Erythroblast (primary cell): ENCODE measurements at regions not wholly inside any gene's neighbourhood (a gene's known extent, or its start where the extent isn't known, plus 50 kb on each side); places are given as distances from the start of the nearest gene placed in this dataset.

Source experiments
- DNase-seq, 2 experiments: peaks; one replicate each; lab custom pipeline; 2025; lab: John Stamatoyannopoulos, UW
- GATA1 ChIP-seq: IDR thresholded peaks from 2 replicates; pipeline ENCODE4 v1.6.1; 2011; ENCODE audit warnings: low read depth, mild to moderate bottlenecking, control low read depth, low read length, moderate library complexity
- POLR2A ChIP-seq: IDR thresholded peaks from 2 replicates; pipeline ENCODE4 v1.6.1; 2011; ENCODE audit warnings: mild to moderate bottlenecking, low read length

DNA sequence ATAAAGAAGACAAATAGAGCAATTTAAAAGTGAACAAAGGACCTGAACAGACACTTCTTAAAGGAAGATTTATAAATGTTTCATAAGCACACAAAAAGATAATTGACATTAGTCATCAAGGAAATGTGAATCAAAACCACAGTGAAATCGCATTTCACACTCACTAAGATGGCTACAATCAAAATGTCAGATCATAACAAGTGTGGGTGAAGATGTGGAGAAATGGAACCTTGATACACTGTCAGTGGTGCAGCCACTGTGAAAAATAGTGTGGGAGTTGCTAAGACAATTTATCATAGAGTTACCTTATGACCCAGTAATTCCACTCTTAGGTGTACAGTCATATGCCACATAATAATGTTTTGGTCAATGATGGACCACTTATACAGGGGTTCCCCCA is 54.5 kb upstream of the HTR4 start:
- TF ChIP-seq GATA1 (no peak), POLR2A (no peak)
- DNase-seq = no peak

DNA sequence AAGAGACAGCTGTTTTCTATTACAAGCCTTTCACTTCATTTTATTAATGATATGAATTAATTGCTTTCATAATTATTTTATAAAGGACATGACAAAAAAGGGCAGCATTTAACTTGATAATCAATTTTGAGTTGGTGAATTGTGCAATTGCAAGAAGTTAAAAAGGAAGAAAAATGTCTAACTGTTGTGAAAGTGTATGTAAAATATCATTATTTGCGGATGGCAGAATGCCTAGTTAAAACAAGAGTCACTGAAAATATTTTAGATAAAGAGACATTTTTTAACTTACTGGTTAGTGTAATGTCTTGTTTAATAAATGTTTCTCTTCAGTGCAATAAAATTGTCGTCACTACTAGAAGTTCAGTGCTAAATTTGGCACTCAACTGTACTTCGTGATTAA is 57.6 kb upstream of the HTR4 start:
- DNase-seq = no peak
- TF ChIP-seq GATA1 (no peak), POLR2A (no peak)

DNA sequence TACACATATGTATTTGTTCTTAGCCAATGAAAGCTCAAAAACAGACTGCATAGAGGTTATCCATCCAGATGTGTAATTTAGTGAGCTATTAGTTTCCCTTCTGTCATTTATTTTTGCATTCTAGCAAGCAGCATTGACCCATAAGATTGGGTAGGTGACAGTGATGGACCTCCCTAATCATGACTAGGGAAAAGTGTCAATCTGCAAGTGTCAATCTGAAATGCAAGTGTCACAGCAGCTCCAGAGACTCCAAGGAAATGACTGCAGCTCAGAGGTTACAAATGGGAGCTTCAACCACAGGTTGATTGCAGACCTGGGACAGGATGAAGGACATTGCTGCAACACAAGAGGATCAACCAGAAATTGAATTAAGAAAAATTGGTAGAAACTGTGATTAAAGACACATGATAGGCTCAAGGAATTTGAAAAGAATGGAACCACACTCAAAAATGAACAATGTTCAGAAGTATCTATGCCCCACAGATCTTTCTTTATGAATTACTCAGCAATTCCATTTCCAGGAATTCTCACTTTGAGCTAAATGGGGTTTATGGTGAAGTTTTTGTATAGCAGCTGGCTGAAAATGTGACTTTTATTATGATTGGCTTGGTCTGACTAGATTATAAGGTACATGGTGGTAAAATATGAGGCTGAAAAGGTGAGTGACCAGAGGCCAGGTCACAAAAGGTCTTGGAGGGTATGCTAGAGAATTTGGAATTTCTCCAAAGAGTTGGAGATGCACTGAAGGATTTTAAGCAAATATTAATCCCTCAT is 59.6 kb upstream of the HTR4 start:
- TF ChIP-seq GATA1 (no peak), POLR2A (no peak)
- no peak for DNase-seq

DNA sequence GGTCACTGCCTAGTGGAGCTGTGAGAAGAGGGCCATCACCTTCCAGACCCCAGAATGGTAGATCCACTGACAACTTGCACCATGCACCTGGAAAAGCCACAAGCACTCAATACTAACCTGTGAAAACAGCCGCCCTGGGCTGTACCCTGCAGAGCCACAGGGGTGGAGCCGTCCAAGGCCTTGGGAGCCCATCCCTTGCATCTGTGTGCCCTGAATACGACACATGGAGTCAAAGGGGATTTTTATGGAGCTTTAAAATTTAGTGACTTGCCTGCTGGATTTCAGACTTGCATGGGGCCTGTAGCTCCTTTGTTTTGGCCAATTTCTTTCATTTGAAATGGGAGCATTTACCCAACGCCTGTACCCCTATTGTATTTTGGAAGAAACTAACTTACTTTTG is 62.4 kb upstream of the HTR4 start:
- DNase-seq = no peak
- TF ChIP-seq GATA1 = no peak

DNA sequence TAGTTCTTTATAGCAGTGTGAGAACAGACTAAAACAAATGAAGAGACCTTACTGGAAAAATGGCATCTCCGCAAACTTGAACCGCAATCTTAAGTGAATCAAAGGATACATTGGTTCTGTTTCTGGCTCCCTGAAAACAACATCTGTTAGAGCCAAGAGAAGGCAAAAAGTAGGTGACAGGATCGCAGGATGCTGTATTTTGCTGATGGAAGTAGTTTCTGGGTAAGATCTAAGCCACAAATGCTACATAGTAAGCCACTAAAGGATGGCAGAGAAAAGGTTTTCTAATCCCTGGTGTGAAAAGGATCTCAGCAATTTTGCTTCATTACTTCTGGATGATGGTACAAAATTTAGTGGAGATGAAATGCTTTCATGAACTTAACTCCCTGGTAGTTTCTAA is 63.3 kb upstream of the HTR4 start:
- TF ChIP-seq POLR2A (no peak), GATA1 (no peak)

DNA sequence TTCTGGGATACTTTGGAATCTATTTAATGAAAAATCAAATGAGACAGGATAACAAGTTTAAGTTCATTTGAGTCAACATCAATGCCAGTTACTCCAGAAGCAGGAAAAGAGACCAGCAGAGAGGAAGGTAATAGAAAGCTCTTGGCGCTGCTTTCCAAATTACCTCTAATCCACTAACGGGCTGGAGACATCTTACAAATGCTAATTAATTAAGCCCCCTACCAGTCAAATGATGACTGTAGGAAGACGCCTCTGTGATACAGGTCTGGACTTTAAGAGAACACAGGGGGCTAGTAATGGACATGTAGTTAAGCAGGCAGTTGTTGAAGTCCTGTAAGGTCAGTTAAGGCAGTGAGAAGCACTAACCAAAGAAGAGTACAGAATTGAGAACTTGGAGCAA is 65.3 kb upstream of the HTR4 start:
- TF ChIP-seq POLR2A (no peak), GATA1 (no peak)
- DNase-seq = no peak

More for the DNA sequence above, 63.3 kb upstream of the HTR4 start:
- DNase-seq = no peak

DNA sequence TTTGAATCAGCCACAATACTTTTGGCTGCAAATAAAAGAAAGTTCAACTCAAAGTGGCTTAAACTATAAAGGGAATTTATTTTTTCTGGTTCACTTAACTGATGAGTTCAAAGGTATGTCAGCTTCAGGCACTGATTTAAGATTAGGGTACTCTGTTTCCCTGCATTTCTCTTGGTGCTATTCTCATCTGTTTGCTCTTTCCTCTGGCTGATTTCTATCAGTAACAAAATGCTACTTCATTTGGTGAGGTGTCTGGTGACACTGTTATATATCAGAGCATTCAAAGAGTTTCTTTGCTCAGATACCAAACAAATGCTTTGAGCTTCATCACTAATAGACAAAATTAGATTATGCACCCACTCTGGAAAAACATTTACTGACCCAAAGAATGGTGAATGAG is 65.9 kb upstream of the HTR4 start:
- TF ChIP-seq POLR2A = no peak
- TF ChIP-seq GATA1 = no peak
- DNase-seq = no peak

DNA sequence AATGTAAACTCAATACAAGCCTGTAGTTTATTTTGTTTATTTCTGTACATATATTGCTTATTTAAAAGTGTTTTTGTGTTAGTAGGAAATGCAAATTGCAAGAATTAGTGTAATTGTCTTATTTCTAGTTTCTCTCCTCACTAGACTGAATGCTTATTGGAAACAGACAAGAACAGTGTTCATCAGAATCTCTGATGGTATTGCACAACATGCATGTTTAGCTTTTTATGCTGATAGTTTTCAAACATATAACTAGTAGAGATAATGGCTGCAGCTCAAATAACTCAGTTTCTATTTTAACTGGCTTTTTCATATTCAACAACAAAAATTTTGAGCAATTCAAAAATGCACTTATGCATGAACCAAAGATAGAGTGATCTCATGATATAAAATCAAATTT is 68.8 kb upstream of the HTR4 start:
- DNase-seq = no peak
- no peak for TF ChIP-seq GATA1
- TF ChIP-seq POLR2A = no peak

DNA sequence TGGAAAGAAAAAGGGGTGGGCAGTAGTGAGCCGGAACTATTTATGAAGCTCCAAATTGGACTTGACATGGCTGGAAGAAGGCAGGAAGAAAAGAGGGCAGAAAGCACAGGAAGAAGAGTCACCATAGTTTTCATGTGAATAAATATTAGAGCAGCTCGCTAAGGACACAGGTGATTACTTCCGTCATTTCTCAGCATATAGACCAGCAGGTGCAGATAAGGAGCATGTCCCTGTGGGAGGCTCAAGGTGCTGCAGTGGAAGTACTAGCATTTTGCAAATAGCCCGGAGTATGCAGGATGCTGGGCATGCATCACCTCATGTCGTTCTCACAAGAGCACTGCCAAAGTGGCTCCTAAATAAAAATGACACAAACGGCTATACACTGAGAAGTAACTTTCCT is 71.3 kb upstream of the HTR4 start:
- no peak for DNase-seq
- no peak for TF ChIP-seq GATA1
- no peak for TF ChIP-seq POLR2A

DNA sequence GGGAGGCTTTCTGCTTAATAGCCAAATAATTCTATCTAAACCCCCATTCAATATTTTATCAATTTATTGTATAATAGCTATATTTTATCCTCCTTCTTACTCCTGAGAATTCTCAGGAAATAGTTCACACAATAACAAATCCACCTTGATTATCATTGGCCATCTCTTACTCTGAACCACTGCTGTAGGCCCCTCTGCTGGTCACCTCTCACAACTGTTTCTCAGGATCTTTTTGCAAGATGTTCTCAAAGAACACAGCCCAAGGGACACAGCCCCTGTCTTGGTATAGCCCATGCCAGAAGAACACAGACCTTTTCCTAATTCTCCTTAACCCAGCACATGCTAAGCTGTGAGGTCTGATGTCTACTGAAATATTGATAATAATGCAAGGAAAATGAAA is 74.9 kb upstream of the HTR4 start:
- no peak for TF ChIP-seq POLR2A
- DNase-seq = no peak

DNA sequence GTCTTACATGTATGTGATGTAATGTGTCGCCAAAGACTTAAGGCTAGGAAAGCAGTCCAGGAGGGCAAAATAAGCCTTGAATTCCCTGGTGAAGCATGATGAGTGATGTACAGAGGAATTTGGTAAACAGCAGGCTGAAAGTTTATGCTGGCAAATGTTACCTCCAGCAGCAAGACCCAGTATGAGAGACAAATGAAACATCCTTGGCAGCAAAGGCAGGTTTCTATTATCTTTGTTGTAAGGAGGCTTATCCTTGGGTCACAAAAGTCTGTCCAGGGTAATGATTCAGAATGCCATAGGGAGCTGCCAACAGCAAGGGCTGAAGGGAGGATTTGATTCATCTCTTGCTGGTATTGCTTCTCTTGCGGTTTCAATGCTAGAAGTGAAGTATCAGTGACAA is 75.9 kb upstream of the HTR4 start:
- no peak for TF ChIP-seq GATA1
- no peak for TF ChIP-seq POLR2A
- no peak for DNase-seq

DNA sequence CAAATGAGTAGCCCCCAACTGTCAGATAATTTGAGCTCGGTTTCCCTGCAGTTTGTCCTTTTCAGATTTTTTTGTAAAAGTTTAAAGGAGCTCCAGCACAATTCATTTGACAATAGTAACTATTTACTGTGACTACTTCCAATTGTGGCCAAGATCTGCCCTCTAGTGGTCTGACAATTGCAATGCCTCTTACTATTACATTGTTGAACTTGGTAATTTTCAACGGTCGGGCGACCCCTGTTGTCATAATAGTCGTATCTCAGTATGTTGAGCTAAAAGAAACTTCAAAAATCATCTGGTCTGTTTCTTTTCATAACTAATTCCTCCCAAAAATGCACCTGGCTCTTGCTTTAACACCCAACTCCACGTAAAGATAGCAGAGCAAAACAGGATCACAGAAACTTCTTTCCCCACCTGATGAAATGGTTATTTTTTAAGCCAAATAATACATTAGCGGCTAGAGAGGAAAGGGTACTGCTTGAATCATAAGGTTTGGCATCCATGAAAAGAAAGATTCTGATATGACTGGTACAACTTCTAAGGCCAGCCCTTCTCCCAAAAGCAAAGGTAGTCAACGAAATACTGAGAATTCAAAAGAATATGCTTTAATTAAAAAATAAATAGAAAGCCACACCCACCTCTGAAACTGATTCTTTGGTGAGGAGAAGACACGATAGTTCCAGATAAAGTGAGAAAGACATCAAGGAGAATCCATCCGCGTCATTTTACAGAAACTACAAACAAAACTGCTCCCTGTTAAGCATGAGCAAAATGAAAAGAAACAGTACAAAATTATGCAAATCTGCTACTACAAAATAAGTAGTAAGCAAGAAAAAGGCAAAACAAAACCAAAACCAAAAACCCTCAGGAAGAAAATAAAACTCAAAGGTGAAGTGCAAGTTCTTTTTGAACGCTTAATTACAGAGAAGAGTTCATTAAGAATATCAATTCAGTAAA is 76.9 kb upstream of the HTR4 start:
- no peak for TF ChIP-seq POLR2A
- no peak for TF ChIP-seq GATA1
- peak; percentile 82 to 86 for DNase-seq

DNA sequence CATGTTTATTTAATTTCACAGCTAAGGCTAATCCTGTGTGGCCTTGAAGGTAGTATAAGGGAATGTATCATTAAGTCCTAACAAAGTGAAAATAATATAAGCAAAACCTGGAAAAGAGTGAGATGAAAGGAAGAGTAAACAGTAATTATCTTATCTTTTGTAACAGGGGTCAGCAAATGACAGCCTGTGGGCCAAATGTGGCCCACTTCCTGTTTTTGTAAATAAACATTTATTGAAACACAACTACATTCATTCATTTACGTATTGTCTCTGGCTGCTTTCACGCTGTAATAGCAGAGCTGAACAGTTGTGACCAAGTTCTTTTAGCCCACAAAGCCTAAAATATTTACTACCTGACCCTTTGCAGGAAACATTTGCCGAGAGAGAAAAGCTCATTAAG is 78.4 kb upstream of the HTR4 start:
- TF ChIP-seq GATA1 (no peak), POLR2A (no peak)

DNA sequence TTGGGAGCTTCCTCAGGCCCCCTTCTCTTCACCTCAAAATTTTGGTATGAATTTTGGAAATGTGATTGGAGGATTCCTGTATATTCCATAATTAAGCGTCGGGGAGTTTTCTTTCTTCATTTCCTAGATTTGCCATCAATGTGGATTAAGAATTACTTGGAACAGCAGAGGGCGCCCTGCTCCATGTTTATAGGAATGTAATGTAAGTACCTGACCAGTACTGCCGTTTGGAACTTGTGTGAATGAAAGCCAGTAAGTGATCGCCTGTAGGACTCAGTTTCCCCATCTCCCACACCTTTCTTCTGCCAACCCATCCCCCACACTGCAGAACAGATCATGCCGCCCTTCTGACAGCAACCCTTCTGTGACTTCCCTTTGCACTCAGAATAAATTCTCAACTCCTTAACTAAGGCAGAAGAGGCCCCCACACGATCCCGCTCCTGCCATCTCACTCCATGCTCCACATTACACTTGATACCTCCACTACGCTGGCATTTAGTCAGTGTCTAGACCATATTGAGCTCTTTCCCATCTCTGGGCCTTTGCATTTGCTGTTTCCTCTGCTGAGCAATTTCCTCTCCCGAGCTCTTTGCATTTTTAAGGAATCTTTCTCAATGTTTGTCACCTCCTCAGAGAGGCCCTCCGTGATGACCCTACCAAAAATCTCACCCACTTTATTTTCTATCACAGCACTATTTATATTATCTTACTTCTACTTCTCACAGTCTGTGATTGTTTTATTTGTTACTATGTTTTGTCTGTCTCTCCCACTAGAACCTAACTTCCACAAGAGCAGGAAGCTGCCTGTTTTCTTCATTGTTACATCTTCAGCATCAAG is 79.5 kb upstream of the HTR4 start:
- peak; percentile 77 to 87 for DNase-seq
- no peak for TF ChIP-seq POLR2A
- no peak for TF ChIP-seq GATA1

More for the DNA sequence above, 78.4 kb upstream of the HTR4 start:
- no peak for DNase-seq

DNA sequence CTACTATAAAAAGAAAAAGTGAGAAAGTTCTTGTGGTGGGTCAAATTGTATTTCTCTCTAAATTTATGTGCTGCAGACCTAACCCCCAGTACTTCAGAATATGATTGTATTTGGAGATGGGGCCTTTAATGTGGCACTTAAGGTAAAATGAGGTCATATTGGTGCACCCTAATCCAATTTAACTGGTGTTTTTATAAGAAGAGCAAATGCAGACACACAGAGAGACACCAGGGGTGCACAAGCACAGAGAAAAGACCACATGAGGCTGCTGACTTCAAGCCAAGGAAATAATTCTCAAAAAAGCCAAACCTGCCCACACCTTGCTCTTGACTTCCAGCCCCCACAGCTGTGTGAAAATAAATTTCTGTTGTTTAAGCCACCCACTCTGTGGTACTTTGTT is 80.2 kb upstream of the HTR4 start:
- no peak for TF ChIP-seq GATA1
- no peak for TF ChIP-seq POLR2A
- no peak for DNase-seq
